Activated CD8-positive, alpha-beta memory T cell treated with anti-CD3 and anti-CD28 coated beads for 1 hour (primary cell): ENCODE measurements at regions not wholly inside any gene's neighbourhood (a gene's known extent, or its start where the extent isn't known, plus 50 kb on each side); places are given as distances from the start of the nearest gene placed in this dataset.

Experiments used
- DNase-seq, 2 donors: peaks; one replicate each; pipeline ENCODE4 v3.0.0-alpha.2; 2020; ENCODE audit warnings: low read depth in 1 of 2; ENCODE audit errors: extremely low read depth in 1 of 2

DNA sequence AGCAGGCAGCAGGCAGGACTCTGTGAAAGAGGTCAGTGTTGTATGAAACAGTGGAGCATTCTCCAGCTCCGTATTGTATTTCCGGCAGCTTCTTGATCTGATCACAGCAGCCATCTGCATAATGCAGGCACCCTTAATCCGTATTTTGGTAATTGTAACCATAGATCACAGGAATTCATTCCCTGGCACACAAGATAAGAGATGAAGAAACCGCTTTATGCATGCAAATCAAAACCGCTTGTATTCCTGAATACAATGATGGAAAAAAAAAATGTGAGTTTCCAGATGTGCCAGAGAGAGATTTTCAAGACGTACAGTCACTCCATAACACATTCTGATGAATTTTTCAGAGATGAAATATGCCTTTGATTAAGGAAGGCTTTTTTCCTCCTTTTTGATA is 221.3 kb downstream of the ACKR3 start:
- DNase-seq, result no peak

DNA sequence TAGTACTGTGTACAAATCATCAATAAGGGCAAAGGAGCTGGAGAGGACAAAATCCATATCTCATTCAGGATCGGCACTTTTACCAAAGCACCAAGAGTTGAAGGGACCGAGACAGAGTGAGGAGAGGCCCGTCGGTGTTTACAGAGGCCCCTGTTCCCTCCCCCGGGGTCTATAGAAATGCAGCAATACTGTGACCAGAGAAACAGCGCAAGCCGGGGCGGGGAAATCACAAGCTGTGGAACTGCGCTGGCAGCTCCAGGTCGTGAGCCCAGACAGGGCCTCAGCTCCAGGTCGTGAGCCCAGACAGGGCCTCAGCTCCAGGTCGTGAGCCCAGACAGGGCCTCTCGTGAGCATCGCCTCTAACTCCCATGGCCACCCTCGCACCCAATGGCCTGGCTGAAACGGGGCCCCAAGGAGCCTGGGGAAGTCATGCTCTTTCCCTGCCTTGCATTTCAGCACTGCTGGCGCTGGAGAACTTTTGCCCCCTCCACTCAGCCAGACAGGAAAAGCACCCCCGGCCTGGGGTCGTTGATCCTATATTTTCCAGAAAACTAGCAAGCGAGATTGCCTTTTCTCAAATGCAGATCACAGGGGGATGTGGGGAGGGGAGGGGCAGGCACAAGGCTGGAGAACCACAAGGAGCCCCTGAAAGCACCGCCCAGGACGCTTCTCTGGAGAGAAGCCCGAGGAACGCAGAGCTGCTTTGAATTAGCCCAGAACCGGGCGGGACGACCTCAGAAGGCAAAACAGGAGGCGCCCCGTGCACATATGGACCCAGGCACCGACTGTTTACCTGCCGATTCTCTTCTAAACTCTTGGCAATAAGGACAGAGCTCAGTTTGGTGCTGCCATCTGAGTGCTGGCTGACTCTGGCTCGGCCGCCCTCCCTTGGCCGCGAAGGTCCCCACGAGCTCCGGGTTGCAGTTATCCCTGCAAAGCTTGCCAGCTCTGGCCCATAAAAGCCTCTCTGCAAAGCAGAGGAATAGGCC is 223.7 kb downstream of the ACKR3 start:
- DNase-seq, result no peak

- DNase-seq, result no peak
Observed at GRCh38 chr2:236794176-236794957, 224.7 kb downstream of the ACKR3 start.

GRCh38 chr2:236795169-236795860 is 225.7 kb downstream of the ACKR3 start:
- DNase-seq, result no peak

DNA sequence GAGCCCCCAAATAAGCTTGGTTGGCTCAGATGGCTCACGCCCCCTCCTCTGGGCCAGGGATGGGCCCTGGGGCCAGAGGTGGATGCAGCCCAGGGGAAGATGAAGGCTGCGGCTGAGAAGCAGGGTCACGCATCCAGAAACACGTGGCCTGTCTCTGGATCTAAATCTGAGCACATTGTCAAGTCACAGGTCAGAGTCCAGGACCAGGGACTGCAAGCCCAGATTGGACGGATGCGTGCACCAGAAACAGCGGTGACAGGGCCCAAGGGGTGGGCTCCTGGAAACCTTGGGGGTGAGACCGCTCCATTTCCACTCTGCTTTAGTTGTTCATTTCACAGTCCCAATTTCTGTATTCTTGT is 226.2 kb downstream of the ACKR3 start:
- DNase-seq, result no peak

DNA sequence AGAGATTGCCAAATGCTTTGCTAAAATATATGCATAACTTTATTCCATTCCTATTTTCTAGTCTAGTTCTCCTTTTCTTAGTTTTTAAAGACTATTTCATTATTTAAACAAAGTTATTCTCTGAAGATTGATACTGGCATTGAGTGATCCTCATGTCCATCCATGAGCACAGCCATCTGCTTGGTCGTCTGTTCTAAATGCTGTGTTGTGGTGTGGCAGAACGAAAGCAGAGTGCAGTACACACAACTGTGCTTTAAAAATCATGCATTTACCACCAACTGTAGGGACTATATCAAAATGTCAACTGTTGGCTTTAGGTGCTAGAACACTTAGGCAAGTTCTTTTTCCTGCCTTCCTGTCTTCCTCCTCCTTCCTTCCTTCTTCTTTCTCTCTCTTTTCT is 226.6 kb downstream of the ACKR3 start:
- DNase-seq, result no peak

DNA sequence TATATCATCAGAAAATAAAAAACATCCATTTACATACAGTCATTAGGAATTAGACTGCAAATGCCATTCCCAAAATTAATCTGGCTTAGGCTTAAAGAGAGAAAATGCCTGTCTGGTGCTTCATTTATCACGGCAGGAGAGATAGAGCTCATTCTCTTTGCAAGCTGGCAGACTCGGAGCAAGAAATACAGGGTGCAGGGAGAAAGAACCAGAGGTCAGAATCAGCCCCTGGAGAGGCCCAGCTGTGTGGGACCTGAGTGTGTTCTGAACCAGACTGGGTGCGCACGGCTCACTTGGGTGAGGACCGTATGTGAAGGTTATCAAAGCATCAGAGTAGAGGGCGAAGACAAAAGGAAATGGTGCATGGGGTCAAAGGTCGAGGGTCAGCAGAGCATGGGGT is 227.8 kb downstream of the ACKR3 start:
- DNase-seq, result no peak

DNA sequence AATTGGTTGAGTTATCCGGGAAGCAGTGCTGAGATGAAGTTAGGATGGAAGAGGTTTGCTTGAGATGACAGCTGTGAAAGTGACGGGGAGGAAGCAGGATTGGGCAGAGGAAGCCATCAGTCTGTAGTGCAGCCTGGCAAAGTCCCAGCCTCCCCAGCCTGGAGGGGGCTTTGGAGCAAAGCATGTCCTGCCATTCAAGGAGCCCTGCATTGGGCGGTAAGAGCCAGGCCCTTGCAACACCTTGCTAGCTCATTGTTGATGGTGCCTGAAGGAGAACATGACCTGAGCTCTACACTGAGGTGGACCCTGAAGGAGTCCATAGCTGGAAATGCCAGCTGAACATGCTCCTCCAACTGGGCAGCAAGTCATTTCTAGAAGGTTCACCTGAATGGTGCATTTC is 228.9 kb downstream of the ACKR3 start:
- DNase-seq, result no peak

DNA sequence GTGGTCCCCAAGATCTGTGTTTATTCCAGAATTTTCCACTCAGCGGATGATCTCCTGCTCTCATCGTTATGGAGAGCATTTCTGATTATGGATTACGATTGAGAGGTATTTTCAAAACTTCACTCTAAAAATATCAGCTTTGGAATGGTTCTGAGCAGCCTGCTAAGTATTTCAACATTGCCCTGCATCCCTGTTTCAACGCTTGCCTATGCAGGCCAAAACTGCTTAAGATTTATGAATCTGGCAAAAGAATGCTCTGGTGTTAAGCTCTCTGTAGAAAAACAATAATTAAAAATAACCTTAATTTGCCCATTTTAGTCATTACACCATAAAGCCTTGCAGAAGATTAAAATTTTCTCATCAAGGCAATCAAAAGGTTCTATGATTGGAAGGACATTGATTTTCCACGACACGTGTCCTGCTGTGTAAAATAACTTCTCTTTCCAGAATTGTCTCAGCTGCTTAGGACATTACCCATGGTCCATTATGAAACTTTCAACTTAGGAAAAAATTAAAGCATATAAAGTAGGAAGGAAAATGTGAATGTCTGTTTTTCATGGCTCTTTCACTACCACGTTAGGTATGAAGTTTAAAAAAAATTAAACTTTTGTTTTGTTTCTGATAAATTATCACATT is 229.9 kb downstream of the ACKR3 start:
- no peak for DNase-seq

DNA sequence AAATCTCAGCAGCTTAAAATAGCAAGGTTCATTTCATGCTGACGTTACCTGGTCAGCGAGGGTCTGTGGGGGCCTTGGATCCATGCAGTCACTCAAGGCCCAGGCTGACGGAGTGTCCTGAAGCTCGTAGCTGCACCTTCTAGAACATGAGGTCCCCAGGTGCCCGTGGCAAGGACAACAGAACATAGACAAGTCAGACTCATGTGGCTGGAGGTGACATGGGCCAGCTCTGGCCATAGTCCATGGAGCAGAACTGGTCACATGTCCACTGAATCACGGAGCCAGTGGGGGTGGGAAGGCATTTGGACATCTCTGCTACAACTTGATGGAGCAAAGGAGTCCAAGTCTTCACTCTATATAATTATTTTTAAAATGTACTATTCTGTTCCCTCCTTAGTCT is 233.2 kb downstream of the ACKR3 start:
- DNase-seq, result no peak

DNA sequence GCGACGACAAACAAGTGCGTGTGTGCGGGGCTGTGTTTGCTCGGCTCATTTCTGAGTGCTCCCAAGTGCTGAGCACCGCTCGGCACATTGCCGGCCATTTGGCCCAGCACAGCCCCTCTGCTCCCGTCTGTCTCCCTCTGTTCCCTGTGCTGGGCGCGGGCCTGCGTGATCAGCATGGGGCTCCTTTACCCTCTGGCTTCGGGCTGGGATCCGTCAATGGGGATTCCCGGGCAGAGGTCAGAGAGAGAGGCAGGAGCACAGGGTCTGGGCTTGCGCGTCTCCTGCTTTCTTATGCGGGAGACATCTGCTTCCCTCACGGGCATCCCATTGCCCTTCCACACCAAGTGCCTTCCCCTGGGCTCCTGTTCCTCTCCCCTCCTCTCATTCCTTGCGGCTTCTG is 234.0 kb downstream of the ACKR3 start:
- DNase-seq, result no peak

DNA sequence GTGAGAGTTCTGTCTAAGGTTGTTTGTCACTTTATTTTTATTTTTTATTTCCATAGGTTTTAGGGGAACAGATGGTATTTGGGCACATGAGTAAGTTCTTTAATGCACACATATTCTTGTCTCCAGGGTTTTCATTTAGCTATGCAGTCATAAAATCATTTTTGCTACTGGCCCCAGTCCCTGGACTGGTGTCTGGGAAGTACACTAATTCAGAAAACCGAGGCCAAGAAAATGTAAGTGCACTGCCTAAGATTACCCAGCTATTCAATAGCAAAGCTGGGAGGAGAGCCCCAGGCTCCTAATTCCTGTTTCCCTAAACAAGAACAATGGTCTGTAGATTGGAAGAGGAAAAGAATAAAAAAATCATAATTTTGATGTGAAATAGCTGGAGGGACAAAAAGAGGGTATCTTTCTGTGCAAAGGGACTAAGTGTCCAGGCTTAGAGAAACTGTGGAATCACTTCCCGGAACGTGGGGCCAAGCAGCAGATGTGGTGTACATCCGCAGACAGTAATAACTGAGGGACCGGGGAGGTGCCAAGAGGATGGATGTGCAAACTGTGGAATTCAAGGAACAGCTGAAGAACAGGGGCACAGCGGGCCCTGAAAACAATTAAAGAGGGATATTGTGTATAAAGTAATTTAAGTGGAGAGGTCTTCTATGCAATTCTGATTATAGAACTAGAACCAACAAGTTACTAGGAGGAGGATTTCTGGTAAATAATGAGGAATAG is 236.3 kb downstream of the ACKR3 start:
- DNase-seq, result no peak

DNA sequence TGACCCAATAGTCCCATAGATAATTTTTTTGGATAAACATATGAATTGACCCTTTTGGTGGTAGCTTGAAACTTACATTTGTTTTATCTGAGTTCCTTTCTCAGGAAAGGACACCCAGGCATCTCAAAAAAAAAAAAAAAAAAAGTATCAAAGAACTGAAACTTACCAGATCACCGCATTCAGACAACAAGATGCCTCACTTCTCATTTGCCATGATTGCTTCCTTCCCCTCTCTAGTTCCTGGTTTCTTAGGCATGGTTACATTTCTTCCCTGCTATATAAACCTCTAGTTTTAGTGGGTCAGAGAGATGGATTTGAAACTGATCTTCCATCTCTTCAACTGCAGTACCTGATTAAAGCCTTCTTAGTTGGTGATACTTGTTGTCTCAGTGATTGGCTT is 240.1 kb downstream of the ACKR3 start:
- DNase-seq, result no peak

- no peak for DNase-seq
Observed at GRCh38 chr2:236811062-236811656, 241.5 kb downstream of the ACKR3 start.

GRCh38 chr2:236813766-236814165 is 244.1 kb downstream of the ACKR3 start:
- DNase-seq, result no peak

- DNase-seq, result no peak
Observed at GRCh38 chr2:236814593-236814992, 245.0 kb downstream of the ACKR3 start.

DNA sequence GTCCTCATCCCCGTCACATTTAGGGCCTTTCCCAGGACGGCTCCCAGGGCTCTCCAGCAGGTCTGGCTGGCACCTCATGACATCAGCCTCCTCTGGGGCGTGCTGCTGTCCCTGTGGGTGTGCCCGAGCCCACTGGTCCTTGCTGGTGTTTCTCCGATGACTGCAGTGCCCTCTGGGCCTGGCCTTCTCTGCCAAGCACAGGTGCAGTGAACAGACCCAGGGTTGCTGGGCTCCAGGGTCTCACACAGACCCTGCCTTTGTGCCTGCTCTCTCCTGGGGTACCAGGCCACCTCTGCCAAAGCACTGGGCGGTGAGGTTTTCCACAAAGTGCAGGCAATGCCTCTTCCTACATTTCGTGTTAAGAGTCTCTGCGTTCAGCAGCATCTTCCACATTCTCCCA is 246.1 kb downstream of the ACKR3 start:
- DNase-seq, result no peak

DNA sequence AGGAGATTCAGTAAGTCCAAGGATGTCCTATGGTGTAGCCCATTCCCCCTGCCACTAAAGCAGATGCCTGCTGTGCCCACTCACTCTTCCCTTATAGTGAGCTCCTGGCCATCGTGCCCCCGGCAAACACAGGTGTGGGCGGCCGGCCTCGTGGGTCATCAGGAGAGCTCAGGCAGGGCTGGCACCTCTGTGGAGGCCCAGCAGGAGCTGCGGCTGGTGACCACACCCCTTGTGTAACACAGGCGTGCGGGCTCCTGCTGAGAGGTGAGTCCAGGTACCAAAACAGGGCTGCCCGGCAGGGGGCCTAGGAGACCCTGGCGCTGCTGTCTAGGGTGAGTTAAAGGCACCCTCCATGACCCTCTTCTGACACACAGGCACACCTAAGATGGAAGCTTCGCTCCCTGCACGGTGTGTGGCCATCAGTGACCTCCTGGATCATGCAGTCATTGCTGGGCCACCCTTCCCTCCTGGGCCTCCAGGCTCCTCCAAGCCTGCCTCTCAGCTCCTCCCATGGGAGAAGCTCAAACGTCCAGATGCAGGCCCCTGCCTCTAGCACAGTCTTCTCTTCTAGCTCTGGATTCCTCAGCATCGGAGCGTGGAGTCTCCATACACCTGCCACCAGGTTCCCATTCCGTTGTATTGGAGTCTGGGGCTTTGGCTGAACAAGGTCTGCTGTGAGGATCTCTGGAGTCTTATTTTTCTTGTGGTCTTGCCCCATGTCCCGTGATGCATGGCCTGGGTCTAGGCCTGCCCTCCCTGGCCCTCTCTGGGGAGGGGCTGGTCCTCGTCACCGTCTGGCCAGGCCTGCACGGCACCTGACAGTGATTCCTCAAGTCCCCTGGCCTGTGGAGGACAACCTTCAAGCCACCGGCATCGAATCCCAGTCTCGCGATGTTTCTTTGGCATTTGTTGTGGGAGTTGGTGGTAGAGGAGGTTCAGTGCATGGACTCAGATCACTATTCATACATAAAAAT is 246.9 kb downstream of the ACKR3 start:
- no peak for DNase-seq
